ENCODE measurements at regions not wholly inside any gene's neighbourhood (a gene's known extent, or its start where the extent isn't known, plus 50 kb on each side); places are given as distances from the start of the nearest gene placed in this dataset.

DNA sequence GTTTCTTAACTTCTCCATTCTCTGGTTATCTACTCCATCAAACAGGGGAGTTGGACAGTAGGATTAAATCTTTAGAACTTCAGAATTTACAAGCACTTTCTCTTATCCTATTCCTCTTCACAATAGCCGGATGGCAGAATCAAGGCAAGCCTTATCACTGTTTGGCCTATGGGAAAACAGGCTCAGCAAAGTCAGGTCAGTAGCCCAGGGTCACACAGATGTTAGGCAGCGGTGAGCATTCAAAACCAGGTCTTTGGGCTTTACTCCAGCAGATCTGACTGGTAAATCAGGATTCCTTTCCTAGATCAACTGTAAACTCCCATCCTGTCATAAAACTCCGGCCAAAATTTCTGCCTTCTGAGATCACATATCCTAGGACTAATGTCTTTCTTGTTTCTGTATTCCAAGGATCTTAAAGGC, 258.4 kb downstream of the OPA1 start:
- peak overlapping the region in 3 of 4 donors; percentile 5 to 51 (median 35) for H3K27ac ChIP-seq (replicated peaks in 1 of 4)
- 62% methylated on average over 3 of the region's 3 CpGs for WGBS
- intact Hi-C loops (cut with DNase I) = no loop called here

DNA sequence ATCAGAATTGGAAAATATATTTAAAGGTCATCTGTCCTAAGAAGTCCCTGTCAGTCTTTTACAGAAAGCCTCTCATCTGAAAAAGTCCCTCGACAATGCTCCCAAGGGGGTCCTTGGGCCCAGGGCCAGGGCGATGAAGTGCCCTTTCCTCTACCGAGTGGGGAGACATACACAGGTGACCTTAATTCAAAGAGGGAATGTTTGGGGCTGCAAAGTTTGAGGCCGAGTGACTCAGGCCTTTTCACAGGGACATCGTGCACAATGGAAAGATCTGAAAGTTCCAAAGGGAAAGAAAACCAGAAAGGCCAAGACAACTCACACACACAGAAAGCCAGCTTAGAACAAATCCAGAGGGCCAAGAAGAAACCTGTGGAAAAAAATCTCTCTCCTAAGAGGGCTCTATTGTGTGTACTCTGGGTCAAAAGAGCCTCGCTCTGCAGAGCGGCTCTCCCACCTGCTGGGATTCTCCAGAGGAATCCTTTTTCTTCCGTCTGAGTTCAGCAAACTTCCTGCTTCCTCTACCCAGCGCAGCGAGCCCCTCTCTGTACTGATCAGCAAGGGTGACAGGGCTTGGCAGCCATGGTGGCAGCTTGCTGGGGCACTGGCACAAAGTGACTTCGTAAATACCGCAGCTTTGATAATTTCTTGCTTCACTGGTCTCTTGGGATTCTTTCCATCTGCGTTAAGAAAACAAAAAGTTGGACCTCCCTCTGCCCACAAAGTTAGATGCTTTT, 259.1 kb downstream of the OPA1 start:
- 60% methylated on average over 13 of the region's 13 CpGs for WGBS
- Histone ChIP-seq H3K27ac (replicated peaks in 1 of 4) (peak overlapping the region; percentile 5 to 51 (median 25)), H3K9me3 (no peaks in the 10 kb centered on the region)

More for the DNA sequence above, 258.4 kb downstream of the OPA1 start:
- H3K36me3 ChIP-seq = no peaks in the 10 kb centered on the region
- peaks cover 12 to 23% (median 16%) of the 10 kb centered on the region in 4 donors for H3K4me1 ChIP-seq
- no peak overlapping the region for H3K4me3 ChIP-seq
- H3K27me3 ChIP-seq = no peaks in the 10 kb centered on the region
- H3K9me3 ChIP-seq = no peaks in the 10 kb centered on the region
- no peak for DNase-seq (ENCODE audit: extremely low spot score)
- TF ChIP-seq, protein P1, sequence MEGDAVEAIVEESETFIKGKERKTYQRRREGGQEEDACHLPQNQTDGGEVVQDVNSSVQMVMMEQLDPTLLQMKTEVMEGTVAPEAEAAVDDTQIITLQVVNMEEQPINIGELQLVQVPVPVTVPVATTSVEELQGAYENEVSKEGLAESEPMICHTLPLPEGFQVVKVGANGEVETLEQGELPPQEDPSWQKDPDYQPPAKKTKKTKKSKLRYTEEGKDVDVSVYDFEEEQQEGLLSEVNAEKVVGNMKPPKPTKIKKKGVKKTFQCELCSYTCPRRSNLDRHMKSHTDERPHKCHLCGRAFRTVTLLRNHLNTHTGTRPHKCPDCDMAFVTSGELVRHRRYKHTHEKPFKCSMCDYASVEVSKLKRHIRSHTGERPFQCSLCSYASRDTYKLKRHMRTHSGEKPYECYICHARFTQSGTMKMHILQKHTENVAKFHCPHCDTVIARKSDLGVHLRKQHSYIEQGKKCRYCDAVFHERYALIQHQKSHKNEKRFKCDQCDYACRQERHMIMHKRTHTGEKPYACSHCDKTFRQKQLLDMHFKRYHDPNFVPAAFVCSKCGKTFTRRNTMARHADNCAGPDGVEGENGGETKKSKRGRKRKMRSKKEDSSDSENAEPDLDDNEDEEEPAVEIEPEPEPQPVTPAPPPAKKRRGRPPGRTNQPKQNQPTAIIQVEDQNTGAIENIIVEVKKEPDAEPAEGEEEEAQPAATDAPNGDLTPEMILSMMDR (IDR thresholded peaks at IDR 0.05) = no peak
- TF ChIP-seq POLR2AphosphoS5 (IDR thresholded peaks at IDR 0.05) (no peak), POLR2A (IDR thresholded peaks at IDR 0.05; ENCODE audit: low read depth) (no peak), EP300 (IDR thresholded peaks at IDR 0.05) (no peak)

DNA sequence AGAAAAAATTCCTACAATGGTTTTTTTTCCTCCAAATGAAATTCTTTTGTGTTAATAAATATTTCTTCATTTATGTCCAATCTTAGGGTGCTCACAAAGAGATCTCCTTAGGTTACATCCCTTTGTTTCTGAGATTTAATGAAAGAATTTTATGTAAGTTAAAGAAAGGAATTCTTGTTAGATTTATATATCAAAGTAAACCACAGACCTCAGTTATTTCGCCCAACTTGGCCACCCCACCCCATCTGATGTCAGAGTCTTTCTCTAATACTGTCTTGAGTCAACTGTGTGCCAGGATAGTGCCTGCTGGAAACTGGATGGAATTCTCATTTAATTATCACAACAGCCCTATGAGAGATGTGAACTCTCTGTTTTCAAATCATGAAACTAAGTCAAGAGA, 259.9 kb downstream of the OPA1 start:
- H3K27ac ChIP-seq (replicated peaks in 1 of 4) = no peak overlapping the region

More for the DNA sequence above, 259.1 kb downstream of the OPA1 start:
- TF ChIP-seq POLR2AphosphoS5 (IDR thresholded peaks at IDR 0.05) = no peak
- TF ChIP-seq EP300 (IDR thresholded peaks at IDR 0.05) = no peak
- TF ChIP-seq, protein P1 (IDR thresholded peaks at IDR 0.05) = no peak
- TF ChIP-seq POLR2A (IDR thresholded peaks at IDR 0.05; ENCODE audit: low read depth) = no peak
- H3K4me1 ChIP-seq = peaks cover 12 to 23% (median 16%) of the 10 kb centered on the region in 4 donors
- intact Hi-C loops (cut with DNase I) = no loop called here
- H3K4me3 ChIP-seq = no peak overlapping the region
- H3K27me3 ChIP-seq = no peaks in the 10 kb centered on the region
- H3K36me3 ChIP-seq = no peaks in the 10 kb centered on the region
- DNase-seq (ENCODE audit: extremely low spot score) = no peak

DNA sequence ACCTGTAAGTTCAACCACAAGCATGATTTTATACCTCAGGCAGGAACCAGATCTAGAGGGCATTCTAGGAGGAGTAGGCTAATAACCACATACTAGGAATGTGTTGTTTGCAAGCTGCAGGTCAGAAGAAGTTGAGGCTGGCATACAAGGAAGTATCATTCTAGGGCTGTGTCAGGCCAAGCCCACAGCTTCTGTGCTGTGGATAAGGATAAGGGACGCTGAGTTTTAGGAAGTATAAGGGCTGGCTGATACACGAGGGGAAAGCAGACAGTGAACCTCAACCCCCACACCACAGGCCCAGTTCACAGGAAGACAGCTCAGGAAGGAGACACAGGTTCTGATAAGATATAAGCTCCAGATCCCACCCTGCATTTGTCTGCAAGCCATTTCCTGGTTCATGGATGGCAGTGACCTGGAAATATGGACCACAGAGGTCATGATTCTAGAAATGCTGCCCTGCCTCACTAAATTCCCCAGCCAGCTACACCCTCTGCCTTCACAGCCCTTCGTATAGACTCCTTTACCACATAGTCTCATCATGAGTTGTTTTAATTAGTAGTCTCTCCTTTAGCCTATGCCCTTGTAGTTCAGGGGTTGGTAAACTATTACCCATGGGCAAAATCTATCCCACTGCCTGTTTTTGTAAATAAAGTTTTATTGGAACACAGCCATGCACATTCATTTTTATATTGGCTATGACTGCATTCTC, 260.7 kb downstream of the OPA1 start:
- H3K4me1 ChIP-seq = peaks cover 17 to 35% (median 28%) of the 10 kb centered on the region in 4 donors
- no peaks in the 10 kb centered on the region for H3K36me3 ChIP-seq
- 67% methylated on average over 3 of the region's 3 CpGs for WGBS
- intact Hi-C loops (cut with DNase I) = no loop called here
- DNase-seq (ENCODE audit: extremely low spot score) = no peak
- H3K27ac ChIP-seq (replicated peaks in 1 of 4) = no peak overlapping the region
- H3K4me3 ChIP-seq = no peak overlapping the region
- H3K27me3 ChIP-seq = no peaks in the 10 kb centered on the region
- TF ChIP-seq EP300 (IDR thresholded peaks at IDR 0.05) (no peak), POLR2AphosphoS5 (IDR thresholded peaks at IDR 0.05) (no peak), POLR2A (IDR thresholded peaks at IDR 0.05; ENCODE audit: low read depth) (no peak)
- TF ChIP-seq, protein P1 (IDR thresholded peaks at IDR 0.05) = no peak
- H3K9me3 ChIP-seq = no peaks in the 10 kb centered on the region

More for the DNA sequence above, 259.9 kb downstream of the OPA1 start:
- H3K36me3 ChIP-seq = no peaks in the 10 kb centered on the region
- H3K4me3 ChIP-seq = no peak overlapping the region
- TF ChIP-seq EP300 (IDR thresholded peaks at IDR 0.05) (no peak), POLR2A (IDR thresholded peaks at IDR 0.05; ENCODE audit: low read depth) (no peak), POLR2AphosphoS5 (IDR thresholded peaks at IDR 0.05) (no peak)
- TF ChIP-seq, protein P1 (IDR thresholded peaks at IDR 0.05) = no peak
- intact Hi-C loops (cut with DNase I) = no loop called here
- H3K9me3 ChIP-seq = no peaks in the 10 kb centered on the region
- DNase-seq (ENCODE audit: extremely low spot score) = no peak
- H3K4me1 ChIP-seq = peaks cover 12 to 27% (median 20%) of the 10 kb centered on the region in 4 donors
- WGBS = 76% methylated on average over 1 of the region's 1 CpG
- H3K27me3 ChIP-seq = no peaks in the 10 kb centered on the region
